ENCODE measurements at regions not wholly inside any gene's neighbourhood (a gene's known extent, or its start where the extent isn't known, plus 50 kb on each side); places are given as distances from the start of the nearest gene placed in this dataset.

DNA sequence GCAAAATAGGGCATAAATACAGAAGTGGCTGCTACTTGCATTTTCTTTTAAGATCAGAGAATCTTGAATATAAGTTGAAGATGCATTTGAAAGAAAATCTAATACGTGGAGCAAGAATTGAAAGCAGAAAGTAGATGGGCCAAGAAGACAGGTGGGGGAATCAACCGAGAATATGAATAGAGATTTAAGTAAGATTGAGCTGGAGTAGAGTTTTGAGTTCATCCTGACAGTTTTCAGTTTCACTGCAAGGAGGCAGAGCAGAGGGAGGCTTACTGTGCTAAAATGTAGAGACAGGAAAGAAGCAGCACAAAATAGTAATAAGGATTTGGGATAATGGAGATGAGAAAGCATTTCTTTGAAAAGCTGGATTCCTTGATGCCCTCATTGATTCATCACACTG lies 214.5 kb downstream of the GJA1 start:
- H2AFZ ChIP-seq (ENCODE audit: low read depth) = no peak overlapping the region; the same call in 1 of the 2 replicates
- H3K27me3 ChIP-seq (ENCODE audit: insufficient read depth, low read depth) = no peaks in the 10 kb centered on the region
- H3K36me3 ChIP-seq (ENCODE audit: insufficient read depth) = no peaks in the 10 kb centered on the region

DNA sequence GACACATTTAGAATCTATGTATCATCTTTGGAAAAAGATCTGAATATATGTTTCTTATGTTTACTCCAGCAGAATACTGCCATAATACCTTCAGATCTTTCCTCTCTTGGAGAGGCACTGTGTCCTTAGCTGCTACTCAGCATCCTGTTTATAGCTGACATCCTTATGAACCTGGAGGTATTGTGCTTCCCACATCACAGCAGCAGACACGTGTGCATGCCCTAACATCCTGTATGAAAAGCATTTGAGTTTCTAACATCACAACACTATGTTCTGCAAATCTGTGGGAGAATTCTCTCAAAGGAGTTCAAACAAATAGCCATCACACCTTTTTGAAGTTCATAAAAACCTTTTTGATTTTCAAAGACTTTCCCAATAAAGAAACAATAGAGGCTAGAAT lies 216.0 kb downstream of the GJA1 start:
- Histone ChIP-seq H2AFZ (ENCODE audit: low read depth) (no peak overlapping the region), H3K79me2 (ENCODE audit: insufficient read depth, low read depth) (no peaks in the 10 kb centered on the region), H3K9ac (no peak overlapping the region), H3K4me1 (ENCODE audit: low read depth, poor library complexity, severe bottlenecking) (peaks cover 24% of the 10 kb centered on the region), H3K4me3 (IDR thresholded peaks at IDR 0.05; ENCODE audit: insufficient read depth, low read depth, low read length) (no peak overlapping the region), H3K27ac (no peak overlapping the region), H3K27me3 (ENCODE audit: insufficient read depth, low read depth) (no peaks in the 10 kb centered on the region), H3K4me2 (no peak overlapping the region), H3K36me3 (ENCODE audit: insufficient read depth) (no peaks in the 10 kb centered on the region), H4K20me1 (ENCODE audit: insufficient read depth) (no peaks in the 10 kb centered on the region)
- TF ChIP-seq, protein P1, sequence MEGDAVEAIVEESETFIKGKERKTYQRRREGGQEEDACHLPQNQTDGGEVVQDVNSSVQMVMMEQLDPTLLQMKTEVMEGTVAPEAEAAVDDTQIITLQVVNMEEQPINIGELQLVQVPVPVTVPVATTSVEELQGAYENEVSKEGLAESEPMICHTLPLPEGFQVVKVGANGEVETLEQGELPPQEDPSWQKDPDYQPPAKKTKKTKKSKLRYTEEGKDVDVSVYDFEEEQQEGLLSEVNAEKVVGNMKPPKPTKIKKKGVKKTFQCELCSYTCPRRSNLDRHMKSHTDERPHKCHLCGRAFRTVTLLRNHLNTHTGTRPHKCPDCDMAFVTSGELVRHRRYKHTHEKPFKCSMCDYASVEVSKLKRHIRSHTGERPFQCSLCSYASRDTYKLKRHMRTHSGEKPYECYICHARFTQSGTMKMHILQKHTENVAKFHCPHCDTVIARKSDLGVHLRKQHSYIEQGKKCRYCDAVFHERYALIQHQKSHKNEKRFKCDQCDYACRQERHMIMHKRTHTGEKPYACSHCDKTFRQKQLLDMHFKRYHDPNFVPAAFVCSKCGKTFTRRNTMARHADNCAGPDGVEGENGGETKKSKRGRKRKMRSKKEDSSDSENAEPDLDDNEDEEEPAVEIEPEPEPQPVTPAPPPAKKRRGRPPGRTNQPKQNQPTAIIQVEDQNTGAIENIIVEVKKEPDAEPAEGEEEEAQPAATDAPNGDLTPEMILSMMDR (conservative IDR thresholded peaks at IDR 0.05; ENCODE audit: low read depth, low read length) = no peak

More for the DNA sequence above, 214.5 kb downstream of the GJA1 start:
- no peaks in the 10 kb centered on the region for H4K20me1 ChIP-seq (ENCODE audit: insufficient read depth)
- no peak overlapping the region for H3K4me3 ChIP-seq (IDR thresholded peaks at IDR 0.05; ENCODE audit: insufficient read depth, low read depth, low read length)
- H3K9ac ChIP-seq = no peak overlapping the region
- no peak overlapping the region for H3K27ac ChIP-seq
- H3K4me1 ChIP-seq (ENCODE audit: low read depth, poor library complexity, severe bottlenecking) = peaks cover 33% of the 10 kb centered on the region
- TF ChIP-seq, protein P1 (conservative IDR thresholded peaks at IDR 0.05; ENCODE audit: low read depth, low read length) = no peak
- 0 out of 2 replicates have a peak overlapping the region, but pooled peaks have one; percentile 17 for H3K4me2 ChIP-seq
- H3K79me2 ChIP-seq (ENCODE audit: insufficient read depth, low read depth) = no peaks in the 10 kb centered on the region

DNA sequence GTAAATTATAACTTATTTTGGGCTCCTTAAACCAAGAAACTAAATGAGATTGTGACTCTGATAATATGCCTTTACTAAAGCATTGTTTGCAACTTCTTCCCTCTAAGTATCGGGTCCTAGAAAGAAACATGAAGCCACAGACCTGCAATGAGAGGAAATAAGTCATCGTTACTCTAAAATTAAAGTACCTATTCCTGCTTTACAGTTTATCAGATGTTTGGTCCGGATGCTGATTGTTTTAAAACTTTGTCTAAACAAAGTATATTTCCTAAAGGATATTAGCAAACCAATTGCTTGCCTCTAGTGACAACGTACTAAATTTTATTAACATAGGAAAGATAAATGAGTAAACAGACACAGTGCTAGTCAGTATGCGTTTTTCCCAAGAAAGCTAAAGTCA lies 216.8 kb downstream of the GJA1 start:
- no peaks in the 10 kb centered on the region for H3K27me3 ChIP-seq (ENCODE audit: insufficient read depth, low read depth)
- no peak overlapping the region for H2AFZ ChIP-seq (ENCODE audit: low read depth)
- no peak overlapping the region for H3K27ac ChIP-seq
- H3K79me2 ChIP-seq (ENCODE audit: insufficient read depth, low read depth) = no peaks in the 10 kb centered on the region
- no peaks in the 10 kb centered on the region for H4K20me1 ChIP-seq (ENCODE audit: insufficient read depth)
- no peaks in the 10 kb centered on the region for H3K36me3 ChIP-seq (ENCODE audit: insufficient read depth)
- no peak overlapping the region for H3K4me2 ChIP-seq
- TF ChIP-seq, protein P1 (conservative IDR thresholded peaks at IDR 0.05; ENCODE audit: low read depth, low read length) = no peak
- H3K4me1 ChIP-seq (ENCODE audit: low read depth, poor library complexity, severe bottlenecking) = peaks cover 23% of the 10 kb centered on the region
- H3K4me3 ChIP-seq (IDR thresholded peaks at IDR 0.05; ENCODE audit: insufficient read depth, low read depth, low read length) = no peak overlapping the region
- no peak overlapping the region for H3K9ac ChIP-seq

DNA sequence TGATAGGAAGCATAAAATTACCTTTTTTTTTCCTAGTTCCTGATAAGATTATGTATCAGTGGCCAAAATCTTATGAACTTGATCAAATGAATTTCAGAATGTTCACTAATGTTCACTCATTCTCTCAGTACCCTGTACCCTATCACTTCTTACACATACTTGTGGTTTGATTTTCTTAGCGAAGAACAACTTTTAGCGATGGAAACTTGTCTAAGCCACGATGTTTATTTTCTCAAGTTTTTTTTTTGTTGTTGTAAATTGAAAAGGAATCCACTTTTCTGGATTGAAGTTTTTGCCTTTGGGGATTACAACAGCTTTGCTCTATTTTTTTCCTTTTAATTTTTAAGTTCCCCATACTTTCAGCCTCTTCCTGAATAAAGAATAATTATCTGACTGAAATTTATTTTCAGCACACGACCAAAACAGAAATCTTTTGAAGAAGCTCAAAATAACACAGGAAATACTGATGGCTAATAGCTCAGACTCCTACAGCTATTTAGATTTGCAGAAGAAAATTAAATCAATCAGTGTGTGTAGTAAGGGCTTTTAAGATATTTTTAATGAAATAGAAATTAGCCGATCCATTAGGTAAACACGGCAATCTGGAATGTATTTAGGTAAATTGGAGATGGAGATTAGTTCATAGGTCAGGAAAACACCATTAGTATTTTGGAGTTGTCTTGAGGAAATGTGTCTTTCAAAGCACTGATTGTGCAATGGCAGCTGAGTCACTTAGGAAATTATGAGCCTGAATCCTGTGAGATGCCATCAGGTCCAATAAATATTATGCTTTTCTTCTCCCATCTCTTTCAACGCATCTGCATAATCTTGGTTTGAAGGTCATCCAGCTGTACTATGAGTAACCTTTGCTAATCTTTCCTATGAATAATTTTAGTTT lies 217.5 kb downstream of the GJA1 start:
- Histone ChIP-seq H3K4me2 (no peak overlapping the region), H3K36me3 (ENCODE audit: insufficient read depth) (no peaks in the 10 kb centered on the region), H3K79me2 (ENCODE audit: insufficient read depth, low read depth) (no peaks in the 10 kb centered on the region), H2AFZ (ENCODE audit: low read depth) (no peak overlapping the region), H3K27me3 (ENCODE audit: insufficient read depth, low read depth) (no peaks in the 10 kb centered on the region), H4K20me1 (ENCODE audit: insufficient read depth) (no peaks in the 10 kb centered on the region), H3K9ac (no peak overlapping the region), H3K4me1 (ENCODE audit: low read depth, poor library complexity, severe bottlenecking) (peaks cover 16% of the 10 kb centered on the region), H3K4me3 (IDR thresholded peaks at IDR 0.05; ENCODE audit: insufficient read depth, low read depth, low read length) (no peak overlapping the region), H3K27ac (no peak overlapping the region)
- TF ChIP-seq, protein P1 (conservative IDR thresholded peaks at IDR 0.05; ENCODE audit: low read depth, low read length) = no peak
